ENCODE measurements at regions not wholly inside any gene's neighbourhood (a gene's known extent, or its start where the extent isn't known, plus 50 kb on each side); places are given as distances from the start of the nearest gene placed in this dataset.

- no peak overlapping the region for H3K9ac ChIP-seq (ENCODE audit: insufficient read depth in 1 of 2, low read depth in 2 of 2, low read length in 2 of 2)
- no peaks in the 10 kb centered on the region for H3K79me2 ChIP-seq (ENCODE audit: control insufficient read depth, insufficient read depth, low read length)
- in situ Hi-C loops (cut with MboI) (no loop called here), intact Hi-C loops (cut with micrococcal nuclease) (no loop called here)
- H3K36me3 ChIP-seq (ENCODE audit: control insufficient read depth, insufficient read depth, low read length) = no peaks in the 10 kb centered on the region
- H3K27me3 ChIP-seq (ENCODE audit: control insufficient read depth in 2 of 2, insufficient read depth in 2 of 2, low read length in 2 of 2) = no peaks in the 10 kb centered on the region
- H3K4me2 ChIP-seq (ENCODE audit: insufficient read depth, low read length) = no peak overlapping the region
- ChIA-PET POLR2A (no interaction called here), CTCF (ENCODE audit: low intra/inter-chr PET ratio) (no interaction called here)
- no peak overlapping the region for H2AFZ ChIP-seq (ENCODE audit: low read depth, low read length)
- BruUV-seq (replicated peaks) = no TSS peak
- no peaks in the 10 kb centered on the region for H3K9me1 ChIP-seq (ENCODE audit: control insufficient read depth, insufficient read depth, low read length)
- no peak for FAIRE-seq
- H4K20me1 ChIP-seq (replicated peaks; ENCODE audit: control insufficient read depth, insufficient read depth, low read length) = no peaks in the 10 kb centered on the region
- no peak for ATAC-seq
- DNase-seq (ENCODE audit: extremely low read depth in 1 of 4, low spot score in 3 of 4) = no peak
- H3K27ac ChIP-seq (ENCODE audit: extremely low read depth, low read depth, low read length) = no peak overlapping the region
- no peaks in the 10 kb centered on the region for H3K4me1 ChIP-seq (replicated peaks in 1 of 2; ENCODE audit: control insufficient read depth in 2 of 2, insufficient read depth in 2 of 2, low read length in 2 of 2)
- 4% methylated on average over 11 of the region's 12 CpGs for WGBS (ENCODE audit: insufficient coverage, low coverage, missing lambda C conversion rate)
- no peaks in the 10 kb centered on the region for H3K9me3 ChIP-seq (replicated peaks; ENCODE audit: control insufficient read depth, insufficient read depth, low read depth, low read length)
- no peak overlapping the region for H3K4me3 ChIP-seq
- TF ChIP-seq ZNF764 (CRISPR knock-in tag; IDR thresholded peaks at IDR 0.05; ENCODE audit: low read depth) = no peak
- TF ChIP-seq RB1 (IDR thresholded peaks at IDR 0.05; ENCODE audit: low read depth) = no peak
- no peak for TF ChIP-seq DPF2 (IDR thresholded peaks at IDR 0.05)
- TF ChIP-seq MIER1 (IDR thresholded peaks at IDR 0.05; ENCODE audit: low read depth) = no peak
- TF ChIP-seq SMARCC2 (IDR thresholded peaks at IDR 0.05; ENCODE audit: low read depth) = no peak
- TF ChIP-seq CHD2 (IDR thresholded peaks at IDR 0.05; ENCODE audit: low read depth, low read length) = no peak
- TF ChIP-seq CBX5 (IDR thresholded peaks at IDR 0.05; ENCODE audit: borderline replicate concordance, low read depth) = no peak
- no peak for TF ChIP-seq MLX (CRISPR knock-in tag; conservative IDR thresholded peaks at IDR 0.05)
- no peak for TF ChIP-seq HNRNPK (IDR thresholded peaks at IDR 0.05; ENCODE audit: low read depth, low read length, poor library complexity, severe bottlenecking)
- no peak for TF ChIP-seq ZNF280A (IDR thresholded peaks at IDR 0.05; ENCODE audit: low read depth, partially characterized antibody)
- no peak for TF ChIP-seq TSC22D4 (tag; IDR thresholded peaks at IDR 0.05)
- TF ChIP-seq FOXO4 (CRISPR knock-in tag; IDR thresholded peaks at IDR 0.05) = no peak
- no peak for TF ChIP-seq ATF3 (IDR thresholded peaks at IDR 0.05)
- no peak for TF ChIP-seq ATF3 (CRISPR knock-in tag; conservative IDR thresholded peaks at IDR 0.05)
- no peak for TF ChIP-seq ZNF76 (CRISPR knock-in tag; IDR thresholded peaks at IDR 0.05; ENCODE audit: borderline replicate concordance)
- TF ChIP-seq ZNF511 (CRISPR knock-in tag; IDR thresholded peaks at IDR 0.05) = no peak
These were observed 99.2 kb upstream of the KCNIP4 start for GRCh38 chr4:22047793-22048192.

Data from K562 (cell line).